Esophagus (tissue), 2 donors: ENCODE measurements at regions not wholly inside any gene's neighbourhood (a gene's known extent, or its start where the extent isn't known, plus 50 kb on each side); places are given as distances from the start of the nearest gene placed in this dataset.

Experiments
- H3K27ac ChIP-seq, 2 donors: one replicate each; pipeline ENCODE4 v1.5.1; 2013; ENCODE audit warnings: low read depth in 2 of 2, mild to moderate bottlenecking in 2 of 2, inconsistent platforms in 1 of 2, low read length in 1 of 2, moderate library complexity in 1 of 2
- H3K27me3 ChIP-seq, 2 donors: one replicate each; pipeline ENCODE4 v1.6.1; 2013; ENCODE audit warnings: low read length in 2 of 2, control low read depth in 1 of 2, mild to moderate bottlenecking in 1 of 2; ENCODE audit not compliant: insufficient read depth in 2 of 2, control insufficient read depth in 1 of 2
- H3K36me3 ChIP-seq, 2 donors: one replicate each; pipeline ENCODE4 v1.6.1; 2013; ENCODE audit warnings: low read length in 1 of 2; ENCODE audit not compliant: control insufficient read depth in 2 of 2, insufficient read depth in 2 of 2
- H3K4me1 ChIP-seq, 2 donors: one replicate each; pipeline ENCODE4 v1.6.1; 2013; ENCODE audit warnings: low read length in 1 of 2; ENCODE audit not compliant: control insufficient read depth in 2 of 2, insufficient read depth in 2 of 2
- H3K4me3 ChIP-seq, 2 donors: one replicate each; pipeline ENCODE4 v1.5.1; 2013; ENCODE audit warnings: low read length in 2 of 2, mild to moderate bottlenecking in 2 of 2, low read depth in 1 of 2, moderate library complexity in 1 of 2
- H3K9me3 ChIP-seq, 2 donors: one replicate each; pipeline ENCODE4 v1.6.1; 2013; ENCODE audit warnings: mild to moderate bottlenecking in 2 of 2, low read depth in 1 of 2, low read length in 1 of 2, moderate library complexity in 1 of 2; ENCODE audit not compliant: control insufficient read depth in 2 of 2, insufficient read depth in 1 of 2
- WGBS, 2 donors: extraction: QIAGEN DNeasy Blood & Tissue Kit; methylation state at CpG; one replicate each; pipeline ENCODE4 v1.1.7; 2013; 5-methylcytosine and 5-hydroxymethylcytosine counted together
- donor health status: healthy with polysubstance abuse.
- donor health status: Bipolar disorder and iron deficiency.

DNA sequence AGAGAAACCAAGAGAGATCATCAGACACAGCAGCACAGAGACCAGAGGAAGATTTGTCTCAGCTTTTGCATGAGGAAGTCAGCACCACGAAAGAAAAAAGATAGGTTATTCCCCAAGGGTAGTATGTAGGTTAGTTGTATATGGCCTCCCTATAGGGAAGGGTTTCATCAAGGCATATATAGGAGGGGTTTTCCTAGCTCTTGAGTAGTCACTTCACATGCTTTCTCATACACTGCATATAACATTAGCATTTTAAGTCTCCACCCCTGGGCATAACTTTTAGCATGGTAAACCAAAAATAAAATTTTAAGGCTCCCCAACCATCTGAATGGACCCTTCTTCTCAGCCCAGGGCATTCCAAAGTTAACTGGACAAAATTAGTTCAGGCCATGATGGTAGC is 1571.6 kb upstream of the ACO1 start:
- no peaks in the 10 kb centered on the region for H3K4me1 ChIP-seq
- H3K4me3 ChIP-seq = no peak overlapping the region
- H3K36me3 ChIP-seq = no peaks in the 10 kb centered on the region
- no peak overlapping the region for H3K27ac ChIP-seq
- H3K9me3 ChIP-seq = no peaks in the 10 kb centered on the region
- no peaks in the 10 kb centered on the region for H3K27me3 ChIP-seq
- WGBS, 2 donors = 54 to 55% methylated on average over 1 of the region's 1 CpG

DNA sequence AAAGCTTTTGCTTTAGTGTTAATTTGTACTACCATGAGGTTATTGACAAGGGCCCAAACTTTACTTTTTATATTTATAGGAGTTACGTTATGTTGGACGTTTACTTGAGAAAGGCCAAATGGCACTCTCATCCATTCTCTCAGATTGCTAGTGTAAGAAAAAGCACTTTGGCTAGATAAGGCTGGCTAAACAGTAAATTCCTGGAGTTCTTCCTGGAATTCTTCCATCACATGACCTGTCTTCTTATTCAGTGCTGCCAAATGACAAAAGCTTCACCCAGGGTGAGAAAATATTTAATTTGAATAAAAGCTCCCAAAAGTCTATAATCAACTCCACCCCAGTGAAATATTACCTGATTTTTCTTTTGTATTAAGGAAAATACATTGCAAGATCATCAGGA is 1568.9 kb upstream of the ACO1 start:
- WGBS, 2 donors = 37% methylated on average over 2 of the region's 2 CpGs
- Histone ChIP-seq H3K27me3 (no peaks in the 10 kb centered on the region), H3K36me3 (no peaks in the 10 kb centered on the region), H3K27ac (no peak overlapping the region), H3K4me3 (no peak overlapping the region), H3K9me3 (no peaks in the 10 kb centered on the region), H3K4me1 (no peaks in the 10 kb centered on the region)

DNA sequence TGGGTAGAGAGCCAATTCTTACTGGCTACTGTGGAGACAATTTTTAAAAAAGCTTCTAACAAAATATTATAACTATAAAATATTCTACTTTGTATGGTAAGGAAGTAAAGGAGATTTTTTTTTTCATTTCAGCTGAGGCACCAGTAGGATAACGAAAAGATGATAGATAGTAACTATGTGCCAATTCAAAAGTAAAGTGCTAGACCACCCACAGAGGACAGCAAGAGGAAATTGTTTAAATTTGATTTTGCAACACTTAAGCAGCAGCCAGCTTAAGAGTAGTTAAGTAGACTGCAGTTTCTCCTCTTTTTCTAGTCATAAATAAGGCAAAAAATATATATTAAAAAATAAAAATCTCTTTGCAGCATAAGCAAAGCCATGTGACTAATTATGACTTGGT is 1539.3 kb upstream of the ACO1 start:
- Histone ChIP-seq H3K27me3 (no peaks in the 10 kb centered on the region), H3K27ac (no peak overlapping the region), H3K36me3 (no peaks in the 10 kb centered on the region), H3K9me3 (no peaks in the 10 kb centered on the region), H3K4me3 (no peak overlapping the region), H3K4me1 (no peaks in the 10 kb centered on the region)
- 35 to 43% methylated on average over 1 of the region's 1 CpG for WGBS, 2 donors

DNA sequence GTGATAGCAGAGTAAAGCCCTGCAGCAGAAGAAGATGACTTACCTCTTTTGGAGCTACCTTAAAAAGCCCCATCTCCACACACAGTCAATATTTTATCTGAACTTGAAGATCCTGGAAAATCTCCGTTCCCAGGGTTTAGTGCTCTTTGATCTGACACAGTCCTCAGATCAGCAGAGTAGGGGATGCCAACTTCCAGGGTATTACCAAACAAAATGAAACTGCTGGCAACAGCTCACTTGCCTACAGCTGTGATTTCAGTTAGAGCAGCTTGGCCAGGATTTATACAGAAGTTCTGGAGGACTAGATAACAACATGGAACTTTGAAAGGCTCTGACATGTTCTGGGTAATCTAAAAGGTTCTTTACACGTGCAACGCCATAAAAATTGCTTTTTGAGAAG is 1537.8 kb upstream of the ACO1 start:
- Histone ChIP-seq H3K9me3 (no peaks in the 10 kb centered on the region), H3K36me3 (no peaks in the 10 kb centered on the region), H3K27ac (no peak overlapping the region), H3K27me3 (no peaks in the 10 kb centered on the region), H3K4me3 (no peak overlapping the region), H3K4me1 (no peaks in the 10 kb centered on the region)
- WGBS, 2 donors = 40 to 47% methylated on average over 3 of the region's 3 CpGs

DNA sequence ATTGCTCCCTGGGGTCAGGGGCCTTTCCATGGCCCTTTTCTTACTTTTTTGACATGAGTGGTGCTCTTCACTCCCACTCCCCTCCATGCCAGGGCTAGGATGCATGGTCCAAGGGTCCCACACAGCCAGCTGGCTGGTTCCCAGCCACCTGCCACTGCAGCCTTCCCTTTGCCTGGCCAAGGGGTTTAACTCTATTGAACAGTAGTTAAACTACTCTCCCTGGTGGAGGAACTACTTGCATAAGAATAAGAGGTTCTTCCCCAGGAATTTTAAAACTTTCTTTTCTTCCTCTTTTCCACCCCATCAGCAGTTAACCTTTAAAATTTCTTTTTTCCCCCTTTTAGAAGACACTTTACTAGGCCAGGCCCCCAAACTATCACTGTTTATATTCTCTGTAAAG is 1532.8 kb upstream of the ACO1 start:
- no peaks in the 10 kb centered on the region for H3K27me3 ChIP-seq
- H3K9me3 ChIP-seq = peaks cover 0 to 2% of the 10 kb centered on the region in 2 donors
- no peaks in the 10 kb centered on the region for H3K36me3 ChIP-seq
- no peaks in the 10 kb centered on the region for H3K4me1 ChIP-seq
- no peak overlapping the region for H3K27ac ChIP-seq
- H3K4me3 ChIP-seq = no peak overlapping the region

DNA sequence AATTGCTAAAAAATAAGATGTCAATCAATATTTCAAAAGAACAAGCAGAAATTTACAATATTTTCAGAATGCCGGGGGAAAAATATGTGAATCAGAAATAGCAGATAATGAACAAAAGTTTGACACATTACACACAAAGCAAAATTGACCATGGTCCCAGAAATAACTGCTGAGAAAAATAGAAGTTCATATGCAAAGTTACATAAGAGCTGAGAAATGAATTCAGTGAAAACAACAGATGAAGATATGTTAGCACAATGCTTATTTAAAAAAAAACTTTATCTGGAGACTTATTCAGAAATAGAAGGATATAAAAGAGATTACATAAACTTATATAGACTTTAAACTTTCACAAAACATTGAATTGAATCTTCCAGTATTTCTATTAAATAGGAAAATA is 1483.7 kb upstream of the ACO1 start:
- no peak overlapping the region for H3K27ac ChIP-seq
- H3K9me3 ChIP-seq = no peaks in the 10 kb centered on the region
- no peaks in the 10 kb centered on the region for H3K36me3 ChIP-seq
- 87 to 95% methylated on average over 1 of the region's 1 CpG for WGBS, 2 donors
- H3K27me3 ChIP-seq = no peaks in the 10 kb centered on the region
- no peaks in the 10 kb centered on the region for H3K4me1 ChIP-seq
- no peak overlapping the region for H3K4me3 ChIP-seq

DNA sequence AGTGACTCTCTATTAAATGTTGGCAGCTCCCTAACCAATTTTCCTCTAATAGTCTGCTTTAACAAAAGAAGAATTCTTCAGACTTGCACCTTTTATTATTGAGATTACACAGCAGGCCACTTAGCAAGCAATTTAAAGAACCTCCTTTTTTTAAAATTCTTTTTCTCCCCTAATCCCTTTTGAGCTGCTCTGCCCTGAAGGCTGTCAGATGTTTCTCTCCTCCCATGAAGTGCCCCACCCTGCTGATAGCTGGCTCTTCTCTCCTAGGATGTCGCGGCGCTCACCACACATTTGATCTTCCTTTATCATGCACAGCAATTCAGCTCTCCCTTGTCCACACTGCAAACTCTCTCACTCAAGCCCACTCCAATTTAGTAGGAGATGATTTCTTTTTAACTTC is 1471.1 kb upstream of the ACO1 start:
- Histone ChIP-seq H3K9me3 (no peaks in the 10 kb centered on the region), H3K4me3 (no peak overlapping the region), H3K27me3 (no peaks in the 10 kb centered on the region), H3K4me1 (no peaks in the 10 kb centered on the region), H3K36me3 (no peaks in the 10 kb centered on the region), H3K27ac (no peak overlapping the region)
- 32 to 56% methylated on average over 3 of the region's 3 CpGs for WGBS, 2 donors

DNA sequence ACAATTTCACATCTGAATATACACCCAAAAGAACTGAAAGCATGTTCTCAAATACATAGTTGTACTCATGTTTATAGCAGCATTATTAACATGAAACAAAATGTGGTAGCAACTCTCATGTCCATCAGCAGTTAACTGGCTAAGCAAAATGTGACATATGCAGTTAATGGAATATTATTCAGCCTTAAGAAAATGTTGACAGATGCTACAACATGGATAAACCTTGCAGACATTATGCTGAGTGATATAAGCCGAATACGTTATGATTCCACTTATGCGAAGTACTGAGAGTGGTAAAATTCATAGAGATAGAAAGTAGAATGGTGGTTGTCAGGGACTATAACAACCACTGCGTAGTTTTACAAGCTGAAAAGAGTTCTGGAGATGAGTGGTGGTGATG is 1469.0 kb upstream of the ACO1 start:
- no peak overlapping the region for H3K27ac ChIP-seq
- H3K4me3 ChIP-seq = no peak overlapping the region
- H3K36me3 ChIP-seq = no peaks in the 10 kb centered on the region
- H3K9me3 ChIP-seq = no peaks in the 10 kb centered on the region
- no peaks in the 10 kb centered on the region for H3K4me1 ChIP-seq
- no peaks in the 10 kb centered on the region for H3K27me3 ChIP-seq
- 88 to 89% methylated on average over 4 of the region's 4 CpGs for WGBS, 2 donors

DNA sequence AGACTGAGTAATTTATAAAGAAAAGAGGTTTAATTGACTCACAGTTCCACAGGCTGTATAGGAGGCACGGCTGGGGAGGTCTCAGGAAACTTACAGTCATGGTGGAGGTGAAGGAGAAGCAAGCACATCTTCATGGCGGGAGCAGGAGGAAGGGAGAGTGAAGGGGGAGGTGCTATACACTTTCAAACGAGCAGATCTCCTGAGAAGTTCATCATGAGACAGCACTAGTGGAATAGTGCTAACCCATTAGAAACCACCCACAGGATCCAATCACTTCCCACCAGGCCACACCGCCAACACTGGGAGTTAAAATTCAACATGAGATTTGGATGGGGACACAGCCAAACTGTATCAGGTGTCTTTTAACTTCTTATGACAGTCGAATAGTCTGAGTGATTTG is 1459.3 kb upstream of the ACO1 start:
- no peaks in the 10 kb centered on the region for H3K27me3 ChIP-seq
- H3K36me3 ChIP-seq = no peaks in the 10 kb centered on the region
- no peak overlapping the region for H3K27ac ChIP-seq
- no peaks in the 10 kb centered on the region for H3K4me1 ChIP-seq
- no peaks in the 10 kb centered on the region for H3K9me3 ChIP-seq
- H3K4me3 ChIP-seq = no peak overlapping the region
- WGBS, 2 donors = 65% methylated on average over 5 of the region's 5 CpGs

DNA sequence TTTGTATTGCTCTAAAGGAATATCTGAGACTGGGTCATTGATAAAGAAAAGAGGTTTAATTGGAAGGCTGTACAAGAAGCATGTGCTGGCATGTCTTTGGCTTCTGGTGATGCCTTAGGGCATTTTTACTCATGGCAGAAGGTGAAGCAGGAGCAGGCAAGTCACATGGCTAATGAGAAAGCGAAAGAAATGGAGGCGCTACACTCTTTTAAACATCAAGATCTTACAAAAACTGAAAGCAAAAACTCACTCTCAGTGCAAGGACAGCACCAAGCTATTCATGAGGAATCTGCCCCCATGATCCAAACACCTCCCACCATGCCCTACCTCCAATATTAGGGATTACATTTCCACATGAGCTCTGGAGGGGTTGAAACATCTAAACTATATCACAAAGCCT is 1458.8 kb upstream of the ACO1 start:
- Histone ChIP-seq H3K36me3 (no peaks in the 10 kb centered on the region), H3K4me3 (no peak overlapping the region), H3K27ac (no peak overlapping the region), H3K9me3 (no peaks in the 10 kb centered on the region), H3K27me3 (no peaks in the 10 kb centered on the region), H3K4me1 (no peaks in the 10 kb centered on the region)
- WGBS, 2 donors = 91 to 96% methylated on average over 2 of the region's 2 CpGs
